SH-SY5Y (cell line): ENCODE measurements at regions not wholly inside any gene's neighbourhood (a gene's known extent, or its start where the extent isn't known, plus 50 kb on each side); places are given as distances from the start of the nearest gene placed in this dataset.

Experiments
- GATA2 ChIP-seq: IDR thresholded peaks from 2 replicates; pipeline ENCODE4 v1.6.1; 2011; ENCODE audit warnings: mild to moderate bottlenecking, low read depth, low read length
- GATA3 ChIP-seq: IDR thresholded peaks from 2 replicates; pipeline ENCODE4 v1.6.1; 2011; ENCODE audit warnings: low read depth, mild to moderate bottlenecking, low read length, moderate library complexity

- TF ChIP-seq GATA2: no peak
- TF ChIP-seq GATA3: no peak
These were observed 718.7 kb upstream of the FAM98A start for GRCh38 chr2:34317797-34318196.
